HCT116 (cell line): ENCODE measurements at regions not wholly inside any gene's neighbourhood (a gene's known extent, or its start where the extent isn't known, plus 50 kb on each side); places are given as distances from the start of the nearest gene placed in this dataset.

Experiments
- CEBPB ChIP-seq: IDR thresholded peaks from 2 replicates; pipeline ENCODE4 v1.6.1; 2012; ENCODE audit warnings: low read depth
- EZH2 ChIP-seq: fragments of 200-600 bp; sonication (generic); IDR thresholded peaks from 2 replicates; pipeline ENCODE4 v1.6.1; 2017; ENCODE audit warnings: antibody characterized with exemption, mixed run types
- FOSL1 ChIP-seq: IDR thresholded peaks from 2 replicates; pipeline ENCODE4 v1.6.1; 2012; ENCODE audit warnings: low read depth
- JUND ChIP-seq: IDR thresholded peaks from 2 replicates; pipeline ENCODE4 v1.6.1; 2012
- POLR2A ChIP-seq: IDR thresholded peaks from 2 replicates; pipeline ENCODE4 v1.7.0; 2011; ENCODE audit warnings: borderline replicate concordance; ENCODE audit not compliant: insufficient read depth, insufficient read length; ENCODE audit errors: extremely low read depth
- POLR2AphosphoS5 ChIP-seq: IDR thresholded peaks from 2 replicates; pipeline ENCODE4 v1.6.1; 2011; ENCODE audit warnings: mild to moderate bottlenecking, low read depth, low read length, moderate library complexity
- RAD21 ChIP-seq: IDR thresholded peaks from 2 replicates; pipeline ENCODE4 v1.6.1; 2012; ENCODE audit warnings: low read depth, mild to moderate bottlenecking
- SIN3A ChIP-seq: IDR thresholded peaks from 2 replicates; pipeline ENCODE4 v1.6.1; 2012; ENCODE audit warnings: low read depth
- SRF ChIP-seq: IDR thresholded peaks from 2 replicates; pipeline ENCODE4 v1.6.1; 2012; ENCODE audit warnings: low read depth
- TF ChIP-seq, protein P1 (sequence below): IDR thresholded peaks from 2 replicates; pipeline ENCODE4 v1.6.1; 2012
- TF ChIP-seq, protein P2 (sequence below), 3 experiments: fragments of 200-600 bp in 1 of 3; sonication (generic) in 1 of 3; IDR thresholded peaks in 2 of 3; conservative IDR thresholded peaks in 1 of 3; 2 replicates each; pipeline ENCODE4 v1.5.1; 2012 to 2017; ENCODE audit warnings: low read depth in 2 of 3, low read length in 2 of 3, antibody characterized with exemption in 1 of 3, borderline replicate concordance in 1 of 3, control low read depth in 1 of 3, mild to moderate bottlenecking in 1 of 3, mixed read lengths in 1 of 3, mixed run types in 1 of 3, moderate library complexity in 1 of 3; ENCODE audit not compliant: insufficient read depth in 1 of 3
- TF ChIP-seq, protein P3 (sequence below): IDR thresholded peaks from 2 replicates; pipeline ENCODE4 v1.6.1; 2012
- TF ChIP-seq, protein P4 (sequence below): IDR thresholded peaks from 2 replicates; pipeline ENCODE4 v1.6.1; 2012; ENCODE audit warnings: low read depth

DNA sequence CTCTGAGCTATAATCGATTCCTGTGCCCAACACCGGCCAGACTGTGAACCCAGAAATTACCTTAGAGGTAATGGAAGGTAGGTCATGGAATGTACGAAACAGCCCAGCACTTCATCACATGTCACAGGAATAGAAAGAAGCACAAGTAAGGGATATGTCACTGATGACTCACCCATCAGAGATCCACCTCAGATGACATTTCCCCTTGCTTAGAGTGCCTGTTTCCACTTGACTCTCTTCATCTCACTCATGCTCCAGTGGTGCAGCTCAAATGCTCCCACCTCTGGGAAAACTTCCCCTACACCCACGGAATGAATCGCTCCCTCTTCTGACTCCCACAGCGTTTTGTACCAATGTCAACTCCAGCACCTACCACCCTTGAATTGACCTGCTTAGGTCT, 381.6 kb upstream of the CNR1 start:
- no peak for TF ChIP-seq FOSL1
- no peak for TF ChIP-seq JUND
- TF ChIP-seq, protein P1, sequence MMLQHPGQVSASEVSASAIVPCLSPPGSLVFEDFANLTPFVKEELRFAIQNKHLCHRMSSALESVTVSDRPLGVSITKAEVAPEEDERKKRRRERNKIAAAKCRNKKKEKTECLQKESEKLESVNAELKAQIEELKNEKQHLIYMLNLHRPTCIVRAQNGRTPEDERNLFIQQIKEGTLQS, result no peak
- TF ChIP-seq, protein P2, sequence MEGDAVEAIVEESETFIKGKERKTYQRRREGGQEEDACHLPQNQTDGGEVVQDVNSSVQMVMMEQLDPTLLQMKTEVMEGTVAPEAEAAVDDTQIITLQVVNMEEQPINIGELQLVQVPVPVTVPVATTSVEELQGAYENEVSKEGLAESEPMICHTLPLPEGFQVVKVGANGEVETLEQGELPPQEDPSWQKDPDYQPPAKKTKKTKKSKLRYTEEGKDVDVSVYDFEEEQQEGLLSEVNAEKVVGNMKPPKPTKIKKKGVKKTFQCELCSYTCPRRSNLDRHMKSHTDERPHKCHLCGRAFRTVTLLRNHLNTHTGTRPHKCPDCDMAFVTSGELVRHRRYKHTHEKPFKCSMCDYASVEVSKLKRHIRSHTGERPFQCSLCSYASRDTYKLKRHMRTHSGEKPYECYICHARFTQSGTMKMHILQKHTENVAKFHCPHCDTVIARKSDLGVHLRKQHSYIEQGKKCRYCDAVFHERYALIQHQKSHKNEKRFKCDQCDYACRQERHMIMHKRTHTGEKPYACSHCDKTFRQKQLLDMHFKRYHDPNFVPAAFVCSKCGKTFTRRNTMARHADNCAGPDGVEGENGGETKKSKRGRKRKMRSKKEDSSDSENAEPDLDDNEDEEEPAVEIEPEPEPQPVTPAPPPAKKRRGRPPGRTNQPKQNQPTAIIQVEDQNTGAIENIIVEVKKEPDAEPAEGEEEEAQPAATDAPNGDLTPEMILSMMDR (IDR thresholded peaks at IDR 0.05 in 2 of 3, conservative IDR thresholded peaks at IDR 0.05 in 1 of 3; ENCODE audit: borderline replicate concordance in 1 of 3, insufficient read depth in 1 of 3, low read depth in 2 of 3, low read length in 2 of 3), result no peak
- TF ChIP-seq, protein P3, sequence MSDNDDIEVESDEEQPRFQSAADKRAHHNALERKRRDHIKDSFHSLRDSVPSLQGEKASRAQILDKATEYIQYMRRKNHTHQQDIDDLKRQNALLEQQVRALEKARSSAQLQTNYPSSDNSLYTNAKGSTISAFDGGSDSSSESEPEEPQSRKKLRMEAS, result no peak
- TF ChIP-seq SIN3A, result no peak
- TF ChIP-seq CEBPB, result no peak
- no peak for TF ChIP-seq POLR2A
- TF ChIP-seq EZH2, result no peak
- TF ChIP-seq, protein P4, sequence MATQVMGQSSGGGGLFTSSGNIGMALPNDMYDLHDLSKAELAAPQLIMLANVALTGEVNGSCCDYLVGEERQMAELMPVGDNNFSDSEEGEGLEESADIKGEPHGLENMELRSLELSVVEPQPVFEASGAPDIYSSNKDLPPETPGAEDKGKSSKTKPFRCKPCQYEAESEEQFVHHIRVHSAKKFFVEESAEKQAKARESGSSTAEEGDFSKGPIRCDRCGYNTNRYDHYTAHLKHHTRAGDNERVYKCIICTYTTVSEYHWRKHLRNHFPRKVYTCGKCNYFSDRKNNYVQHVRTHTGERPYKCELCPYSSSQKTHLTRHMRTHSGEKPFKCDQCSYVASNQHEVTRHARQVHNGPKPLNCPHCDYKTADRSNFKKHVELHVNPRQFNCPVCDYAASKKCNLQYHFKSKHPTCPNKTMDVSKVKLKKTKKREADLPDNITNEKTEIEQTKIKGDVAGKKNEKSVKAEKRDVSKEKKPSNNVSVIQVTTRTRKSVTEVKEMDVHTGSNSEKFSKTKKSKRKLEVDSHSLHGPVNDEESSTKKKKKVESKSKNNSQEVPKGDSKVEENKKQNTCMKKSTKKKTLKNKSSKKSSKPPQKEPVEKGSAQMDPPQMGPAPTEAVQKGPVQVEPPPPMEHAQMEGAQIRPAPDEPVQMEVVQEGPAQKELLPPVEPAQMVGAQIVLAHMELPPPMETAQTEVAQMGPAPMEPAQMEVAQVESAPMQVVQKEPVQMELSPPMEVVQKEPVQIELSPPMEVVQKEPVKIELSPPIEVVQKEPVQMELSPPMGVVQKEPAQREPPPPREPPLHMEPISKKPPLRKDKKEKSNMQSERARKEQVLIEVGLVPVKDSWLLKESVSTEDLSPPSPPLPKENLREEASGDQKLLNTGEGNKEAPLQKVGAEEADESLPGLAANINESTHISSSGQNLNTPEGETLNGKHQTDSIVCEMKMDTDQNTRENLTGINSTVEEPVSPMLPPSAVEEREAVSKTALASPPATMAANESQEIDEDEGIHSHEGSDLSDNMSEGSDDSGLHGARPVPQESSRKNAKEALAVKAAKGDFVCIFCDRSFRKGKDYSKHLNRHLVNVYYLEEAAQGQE, result no peak
- no peak for TF ChIP-seq POLR2AphosphoS5
- TF ChIP-seq SRF, result no peak
- TF ChIP-seq RAD21, result no peak
